Esophagus muscularis mucosa (tissue), 4 donors: ENCODE measurements at regions not wholly inside any gene's neighbourhood (a gene's known extent, or its start where the extent isn't known, plus 50 kb on each side); places are given as distances from the start of the nearest gene placed in this dataset.

Source experiments
- DNase-seq: peaks from one replicate; pipeline ENCODE4 v3.0.0-alpha.2; 2017; ENCODE audit errors: extremely low spot score
- H3K27ac ChIP-seq, 4 donors: fragments of 200-600 bp; sonication (generic); replicated peaks in 1 of 4; 1 replicate in 3 of 4; 2 replicates in 1 of 4; pipeline ENCODE4 v1.5.1; 2016 to 2019; ENCODE audit warnings: mild to moderate bottlenecking in 1 of 4
- H3K27me3 ChIP-seq, 4 donors: fragments of 200-600 bp; sonication (generic); one replicate each; pipeline versions ENCODE4 v1.5.1 to v1.6.0; 2016 to 2019
- H3K36me3 ChIP-seq, 4 donors: fragments of 200-600 bp; sonication (generic); one replicate each; pipeline ENCODE4 v1.5.1; 2016 to 2019
- H3K4me1 ChIP-seq, 4 donors: fragments of 200-600 bp; sonication (generic); one replicate each; pipeline ENCODE4 v1.5.1; 2016 to 2019
- H3K4me3 ChIP-seq, 4 donors: fragments of 200-600 bp; sonication (generic); 1 replicate in 2 of 4; 2 replicates in 2 of 4; pipeline ENCODE4 v1.5.1; 2016 to 2019; ENCODE audit warnings: mild to moderate bottlenecking in 4 of 4, moderate library complexity in 1 of 4
- H3K9me3 ChIP-seq, 4 donors: fragments of 200-600 bp; sonication (generic); 1 replicate in 3 of 4; 2 replicates in 1 of 4; pipeline ENCODE4 v1.5.1; 2016 to 2019
- CTCF ChIP-seq, 3 experiments: fragments of 200-600 bp in 2 of 3; fragments of 450-650 bp in 1 of 3; sonication (generic) in 2 of 3; IDR thresholded peaks; one replicate each; pipeline ENCODE4 v1.5.1; 2017 to 2019; ENCODE audit warnings: antibody characterized with exemption in 3 of 3, mild to moderate bottlenecking in 2 of 3, moderate library complexity in 1 of 3
- EP300 ChIP-seq: sonication (generic); formaldehyde crosslinking; IDR thresholded peaks from one replicate; pipeline ENCODE4 v1.6.1; 2017; ENCODE audit warnings: antibody characterized with exemption
- POLR2A ChIP-seq: fragments of 450-650 bp; IDR thresholded peaks from one replicate; pipeline ENCODE4 v1.6.1; 2017; ENCODE audit warnings: antibody characterized with exemption, moderate library complexity, mild to moderate bottlenecking, low read depth
- POLR2AphosphoS5 ChIP-seq, 2 donors: sonication (generic); formaldehyde crosslinking; IDR thresholded peaks; one replicate each; pipeline ENCODE4 v1.6.1; 2017; ENCODE audit warnings: antibody characterized with exemption in 2 of 2
- WGBS: methylation state at CpG from one replicate; pipeline ENCODE4 v1.1.5; 2018; 5-methylcytosine and 5-hydroxymethylcytosine counted together
- intact Hi-C: fragments of 100-400 bp; cut with DNase I; formaldehyde crosslinking; loops from one replicate; pipeline ENCODE4 v1.15.1; 2023

- H3K27me3 ChIP-seq: no peaks in the 10 kb centered on the region
- no peaks in the 10 kb centered on the region for H3K9me3 ChIP-seq
- H3K27ac ChIP-seq: no peak overlapping the region
- TF ChIP-seq EP300 (no peak), CTCF (IDR thresholded peaks at IDR 0.05) (peak in 1 of 3 experiments; percentile 9)
- intact Hi-C loops: no loop called here
- 95% methylated on average over 3 of the region's 3 CpGs for WGBS
- no peak overlapping the region for H3K4me3 ChIP-seq
- no peak for DNase-seq
- H3K36me3 ChIP-seq: no peaks in the 10 kb centered on the region
- H3K4me1 ChIP-seq: peaks cover 0 to 10% (median 7%) of the 10 kb centered on the region in 4 donors
Measured at GRCh38 chr9:109953813-109954497, 174.0 kb downstream of the PALM2AKAP2 start.

- no peak overlapping the region for H3K27ac ChIP-seq
- H3K9me3 ChIP-seq: no peaks in the 10 kb centered on the region
- no peaks in the 10 kb centered on the region for H3K36me3 ChIP-seq
- H3K27me3 ChIP-seq: no peaks in the 10 kb centered on the region
- TF ChIP-seq POLR2A (no peak), CTCF (IDR thresholded peaks at IDR 0.05) (no peak), POLR2AphosphoS5 (IDR thresholded peaks at IDR 0.05) (no peak), EP300 (no peak)
- DNase-seq: no peak
- intact Hi-C loops: no loop called here
- peaks cover 0 to 10% (median 7%) of the 10 kb centered on the region in 4 donors for H3K4me1 ChIP-seq
- WGBS: 34% methylated on average over 9 of the region's 9 CpGs
- H3K4me3 ChIP-seq: no peak overlapping the region
Measured at GRCh38 chr9:109956717-109957440, 176.9 kb downstream of the PALM2AKAP2 start.

GRCh38 chr9:109959679-109960078 is 179.7 kb downstream of the PALM2AKAP2 start:
- Histone ChIP-seq H3K9me3 (no peaks in the 10 kb centered on the region), H3K27me3 (no peaks in the 10 kb centered on the region), H3K4me3 (no peak overlapping the region), H3K4me1 (peaks cover 0 to 10% (median 7%) of the 10 kb centered on the region in 4 donors), H3K27ac (no peak overlapping the region), H3K36me3 (no peaks in the 10 kb centered on the region)
- 78% methylated on average over 4 of the region's 4 CpGs for WGBS
- intact Hi-C loops: no loop called here
- no peak for TF ChIP-seq EP300
- no peak for TF ChIP-seq POLR2AphosphoS5 (IDR thresholded peaks at IDR 0.05)
- TF ChIP-seq POLR2A: no peak
- no peak for TF ChIP-seq CTCF (IDR thresholded peaks at IDR 0.05)
- no peak for DNase-seq

GRCh38 chr9:109961626-109962025 is 181.6 kb downstream of the PALM2AKAP2 start:
- Histone ChIP-seq H3K27me3 (no peaks in the 10 kb centered on the region), H3K27ac (no peak overlapping the region), H3K4me1 (peaks cover 0 to 10% (median 4%) of the 10 kb centered on the region in 4 donors), H3K36me3 (no peaks in the 10 kb centered on the region), H3K4me3 (no peak overlapping the region), H3K9me3 (no peaks in the 10 kb centered on the region)
- TF ChIP-seq POLR2A: no peak
- no peak for TF ChIP-seq POLR2AphosphoS5 (IDR thresholded peaks at IDR 0.05)
- no peak for TF ChIP-seq CTCF (IDR thresholded peaks at IDR 0.05)
- TF ChIP-seq EP300: no peak
- 90% methylated on average over 2 of the region's 2 CpGs for WGBS
- no peak for DNase-seq
- intact Hi-C loops: no loop called here
